GM18502 (cell line): ENCODE measurements at regions not wholly inside any gene's neighbourhood (a gene's known extent, or its start where the extent isn't known, plus 50 kb on each side); places are given as distances from the start of the nearest gene placed in this dataset.
"Not testable (repeated sequence)": the region's sequence is repeated elsewhere in the genome, so short reads cannot be mapped to it uniquely, and the experiment has no call there.

Experiments used
- ATAC-seq: cut with Tn5 transposase; IDR thresholded peaks from one replicate; pipeline ENCODE4 v1.9.1; 2021; ENCODE audit warnings: mild to moderate bottlenecking; ENCODE audit not compliant: unreplicated experiment, poor library complexity

DNA sequence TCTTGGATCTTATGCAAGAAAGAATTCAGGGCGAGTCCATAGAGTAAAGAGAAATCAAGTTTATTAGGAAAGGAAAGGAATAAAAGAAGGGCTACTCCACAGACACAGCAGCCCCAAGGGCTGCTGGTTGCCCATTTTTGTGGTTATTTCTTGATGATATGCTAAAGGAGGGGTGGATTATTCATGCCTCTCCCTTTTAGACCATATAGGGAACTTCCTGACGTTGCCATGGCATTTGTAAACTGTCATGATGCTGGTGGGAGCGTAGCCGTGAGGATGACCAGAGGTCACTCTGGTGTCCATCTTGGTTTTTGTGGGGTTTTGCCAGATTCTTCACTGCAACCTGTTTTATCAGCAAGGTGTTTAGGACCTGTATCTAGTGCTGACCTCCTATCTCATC lies 115.4 kb upstream of the CARD11 start:
- ATAC-seq, result no peak

DNA sequence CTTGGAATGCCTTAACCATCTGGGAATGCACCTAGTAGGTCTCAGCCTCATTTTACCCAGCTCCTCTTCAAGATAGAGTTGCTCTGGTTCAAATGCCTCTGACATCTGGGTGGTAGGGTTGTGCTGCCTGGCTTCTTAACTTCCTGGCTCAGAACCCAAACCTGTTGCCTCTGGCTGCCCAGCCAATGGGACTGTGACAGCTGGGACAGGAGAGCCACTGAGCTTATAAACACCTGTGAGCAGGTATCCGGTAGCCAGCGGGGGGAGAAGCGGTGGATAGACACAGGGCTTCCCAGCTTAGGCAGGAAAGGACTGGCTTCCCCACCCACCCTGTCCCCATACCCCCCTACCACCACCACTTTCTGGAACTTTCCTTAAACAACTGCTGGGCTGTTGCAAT lies 115.8 kb upstream of the CARD11 start:
- ATAC-seq, result no peak

DNA sequence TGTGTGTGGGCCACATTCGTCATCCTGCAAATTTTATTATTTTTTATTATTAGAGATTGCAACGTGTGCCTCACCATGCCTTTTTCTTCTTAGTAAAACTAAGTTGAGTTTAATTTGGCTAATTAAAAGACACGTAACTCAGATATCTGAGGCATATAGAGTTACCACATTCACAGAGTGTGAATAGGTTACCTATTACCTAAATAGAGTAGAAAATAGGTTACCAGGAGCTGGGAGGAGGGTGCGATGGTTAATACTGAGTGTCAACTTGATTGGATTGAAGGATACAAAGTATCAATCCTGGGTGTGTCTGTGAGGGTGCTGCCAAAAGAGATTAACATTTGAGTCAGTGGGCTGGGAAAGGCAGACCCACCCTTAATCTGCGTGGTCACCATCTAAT lies 116.3 kb upstream of the CARD11 start:
- ATAC-seq, result not testable (repeated sequence)

DNA sequence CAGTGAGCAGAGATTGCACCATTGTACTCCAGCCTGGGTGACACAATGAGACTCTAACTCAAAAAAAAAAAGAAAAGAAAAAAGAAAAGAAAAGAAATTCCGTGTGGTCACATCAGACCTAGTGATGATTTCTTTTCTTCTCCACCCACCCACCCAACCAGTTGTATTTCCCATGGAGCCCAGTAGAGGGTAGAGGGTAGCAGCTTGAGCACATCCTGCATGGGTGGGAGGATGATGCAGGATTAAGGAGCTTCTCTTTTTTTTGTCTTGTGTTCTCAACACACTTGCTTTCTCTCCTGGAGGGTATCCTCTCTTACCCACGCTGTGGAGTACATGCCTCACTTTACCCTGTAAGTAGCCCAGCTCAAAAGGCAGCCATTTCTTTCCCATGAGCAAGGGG lies 118.6 kb upstream of the CARD11 start:
- ATAC-seq, result no peak

DNA sequence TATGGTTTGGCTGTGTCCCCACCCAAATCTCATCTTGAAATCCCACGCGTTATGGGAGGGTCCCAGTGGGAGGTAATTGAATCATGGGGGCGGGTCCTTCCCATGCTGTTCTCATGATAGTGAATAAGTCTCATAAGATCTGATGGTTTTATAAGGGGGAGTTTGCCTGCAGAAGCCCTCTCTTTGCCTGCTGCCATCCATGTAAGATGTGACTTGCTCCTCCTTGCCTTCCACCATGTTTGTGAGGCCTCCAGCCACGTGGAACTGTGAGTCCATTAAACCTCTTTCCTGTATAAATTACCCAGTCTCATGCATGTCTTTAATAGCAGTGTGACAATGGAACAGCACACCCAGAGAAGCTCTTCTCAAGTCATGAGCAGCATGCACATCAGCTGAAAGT lies 119.1 kb upstream of the CARD11 start:
- ATAC-seq, result not testable (repeated sequence)

DNA sequence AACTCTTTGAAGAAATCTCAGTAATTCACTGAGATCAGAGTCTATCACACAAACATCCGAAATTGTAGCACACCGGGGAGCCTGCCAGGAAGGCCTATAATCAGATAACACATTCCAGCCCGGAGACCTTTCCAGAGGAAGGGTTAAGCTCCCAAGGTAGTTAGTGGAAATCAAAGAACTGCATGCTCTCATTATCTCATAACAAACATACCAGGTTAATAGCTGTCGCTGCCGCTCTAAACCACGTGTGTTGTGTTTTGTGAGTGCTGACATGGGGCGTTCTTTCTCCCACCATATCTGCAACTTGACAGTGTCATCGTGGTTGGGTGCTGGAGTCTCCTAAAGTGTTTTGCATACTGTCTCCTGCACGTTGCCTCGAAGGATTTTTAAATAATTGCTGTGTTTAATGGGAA lies 120.7 kb upstream of the CARD11 start:
- ATAC-seq, result no peak

DNA sequence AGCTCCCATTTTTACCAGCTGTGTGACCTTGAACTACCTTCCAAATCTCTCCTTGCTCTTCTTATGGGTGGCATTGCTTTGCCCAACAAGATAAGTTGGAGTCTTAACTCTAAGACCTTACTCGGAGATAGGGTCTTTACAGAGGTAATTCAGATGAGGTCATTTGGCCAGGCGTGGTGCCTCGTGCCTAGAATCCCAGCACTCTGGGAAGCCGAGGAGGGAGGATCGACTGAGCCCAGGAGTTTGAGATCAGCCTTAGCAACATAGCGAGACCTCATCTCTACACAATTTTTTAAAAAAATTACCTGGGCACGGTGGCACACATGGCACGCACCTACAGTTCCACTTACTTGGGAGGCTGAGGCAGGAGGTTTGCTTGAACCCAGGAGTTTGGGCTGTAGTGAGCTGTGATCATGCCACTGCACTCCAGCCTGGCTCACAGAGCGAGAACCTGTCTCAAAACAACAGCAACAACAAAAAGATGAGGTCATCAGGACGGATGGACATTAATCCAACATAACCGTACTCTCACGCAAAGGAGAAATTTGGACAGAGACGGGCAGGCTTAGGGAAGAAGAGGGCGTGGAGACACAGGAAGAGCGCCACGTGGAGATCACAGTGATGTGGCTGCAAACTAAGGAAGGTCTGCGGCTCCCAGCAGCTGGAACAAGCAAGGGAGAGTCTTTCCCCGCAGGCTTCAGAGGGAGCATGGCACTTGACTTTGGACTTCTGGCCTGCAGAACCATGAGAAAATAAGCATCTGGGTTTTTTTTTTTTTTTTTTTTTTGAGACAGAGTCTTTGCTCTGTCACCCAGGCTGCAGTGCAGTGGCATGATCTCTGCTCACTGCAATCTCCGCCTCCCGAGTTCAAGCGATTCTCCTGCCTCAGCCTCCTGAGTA lies 122.3 kb upstream of the CARD11 start:
- no peak for ATAC-seq

DNA sequence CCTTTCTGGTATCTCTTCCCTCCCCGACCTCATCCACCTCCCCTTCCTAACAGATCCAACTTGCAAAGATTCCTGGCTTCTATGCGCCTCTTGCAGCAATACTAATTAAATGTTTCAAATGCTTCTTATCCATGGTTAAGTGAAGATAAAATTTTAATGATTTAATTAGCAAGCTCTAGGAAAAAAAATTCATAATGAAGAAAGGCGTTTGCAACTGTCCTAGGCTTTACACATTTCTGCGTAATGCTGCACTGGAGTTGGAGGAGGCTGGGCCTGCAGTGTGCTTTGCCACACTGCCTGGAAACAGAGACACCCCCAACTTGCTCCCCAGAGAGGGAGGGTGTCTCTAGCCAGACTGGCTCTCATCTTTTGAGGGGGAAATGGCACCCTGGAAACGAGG lies 123.9 kb upstream of the CARD11 start:
- no peak for ATAC-seq

DNA sequence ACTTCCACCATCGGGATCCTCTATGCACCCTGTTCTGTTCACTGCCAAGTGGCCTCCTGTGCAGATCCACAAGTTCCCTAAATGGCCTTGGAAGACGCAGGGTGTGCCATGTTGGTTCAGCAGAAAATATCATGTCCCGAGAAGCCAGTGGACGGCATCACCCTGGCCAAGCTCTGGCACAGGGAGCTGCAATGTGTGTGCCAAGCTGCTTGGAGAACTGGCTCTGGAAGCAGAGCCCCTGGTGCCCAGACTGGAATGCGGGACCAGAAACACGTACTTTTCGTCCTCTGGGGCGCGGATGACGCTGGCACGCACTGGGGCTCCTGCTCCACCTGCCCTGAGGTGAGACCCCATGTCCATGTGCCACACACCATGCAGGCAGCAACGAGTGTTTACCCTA lies 124.7 kb upstream of the CARD11 start:
- no peak for ATAC-seq

DNA sequence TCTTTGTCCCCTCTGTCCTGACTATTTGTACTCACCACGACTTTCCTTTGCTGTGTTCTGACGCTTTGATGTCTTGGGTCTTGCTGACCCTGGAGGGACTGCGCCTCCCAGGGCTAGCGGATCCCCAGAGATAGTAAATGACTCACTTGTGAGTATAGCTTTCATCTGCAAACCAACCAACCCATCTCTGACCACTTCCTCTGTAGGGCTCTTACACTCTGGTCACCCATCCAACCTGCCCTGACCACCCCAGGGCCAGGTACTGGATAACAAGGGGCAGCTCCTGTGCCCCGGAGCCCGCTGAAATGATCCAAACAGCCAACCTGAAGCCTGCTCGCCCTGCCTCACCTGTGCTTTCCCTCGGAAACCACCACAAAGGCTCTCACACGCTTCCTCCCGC lies 125.2 kb upstream of the CARD11 start:
- ATAC-seq, result no peak

DNA sequence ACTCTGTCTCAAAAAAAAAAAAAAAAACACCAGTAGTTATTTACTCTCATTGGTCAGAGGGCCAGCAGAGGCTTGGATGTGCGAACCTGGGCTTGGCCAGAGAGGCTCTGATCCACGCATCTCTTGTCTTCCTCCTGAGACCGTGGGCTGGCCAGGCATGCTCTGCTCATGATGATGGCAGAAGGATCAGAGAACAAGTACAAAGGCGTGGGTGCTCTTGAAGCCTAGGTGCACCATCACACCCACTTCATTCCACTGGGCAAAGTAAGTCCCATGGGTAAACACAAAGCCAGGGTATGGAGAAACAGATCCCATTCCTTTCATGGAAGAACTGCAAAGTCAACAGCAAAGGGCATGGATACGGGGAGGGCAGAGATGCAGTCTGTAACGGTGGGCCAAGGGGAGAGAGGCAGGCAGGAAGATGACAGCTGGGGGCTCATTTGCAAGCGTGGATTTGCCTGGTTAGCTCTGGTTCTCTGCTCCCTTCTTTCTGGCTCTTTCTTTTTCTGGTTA lies 128.2 kb upstream of the SDK1 start:
- no peak for ATAC-seq

DNA sequence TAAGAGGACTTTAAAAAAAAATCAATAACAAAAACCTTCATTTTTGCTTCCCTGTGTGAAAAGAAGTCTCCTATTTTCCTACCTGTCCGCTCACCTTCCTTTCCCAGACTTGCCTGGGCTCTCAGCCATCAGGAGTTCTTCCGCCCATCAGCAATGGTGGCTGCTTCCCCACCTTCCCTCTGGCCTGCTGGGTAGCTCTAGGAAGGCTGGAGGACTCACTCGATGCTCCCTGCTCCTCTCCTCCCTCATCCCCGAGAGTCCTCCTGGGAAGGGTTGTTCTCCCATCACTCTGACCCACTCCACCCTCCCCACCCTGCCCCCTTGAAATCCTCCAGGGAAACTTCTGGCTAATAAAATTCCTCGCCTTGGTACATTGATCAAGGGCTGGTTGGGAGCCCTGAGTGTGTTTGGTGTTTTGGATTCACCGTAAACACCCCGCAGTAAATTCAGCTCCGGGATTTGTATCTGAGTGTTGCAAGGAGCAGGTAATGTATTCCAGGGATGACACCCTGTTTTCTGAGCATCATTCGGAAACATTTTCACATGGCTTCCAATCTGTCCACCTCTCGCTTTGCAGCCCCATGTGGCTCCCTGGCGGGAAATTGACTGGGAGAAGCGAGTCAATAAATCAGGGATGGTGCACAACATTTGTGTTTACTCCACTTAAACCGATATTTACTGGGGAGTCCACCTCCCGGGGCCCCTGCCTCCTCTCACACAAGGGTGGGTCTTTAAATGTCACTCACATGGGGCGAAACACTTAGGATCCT lies 126.4 kb upstream of the SDK1 start:
- ATAC-seq, result no peak

DNA sequence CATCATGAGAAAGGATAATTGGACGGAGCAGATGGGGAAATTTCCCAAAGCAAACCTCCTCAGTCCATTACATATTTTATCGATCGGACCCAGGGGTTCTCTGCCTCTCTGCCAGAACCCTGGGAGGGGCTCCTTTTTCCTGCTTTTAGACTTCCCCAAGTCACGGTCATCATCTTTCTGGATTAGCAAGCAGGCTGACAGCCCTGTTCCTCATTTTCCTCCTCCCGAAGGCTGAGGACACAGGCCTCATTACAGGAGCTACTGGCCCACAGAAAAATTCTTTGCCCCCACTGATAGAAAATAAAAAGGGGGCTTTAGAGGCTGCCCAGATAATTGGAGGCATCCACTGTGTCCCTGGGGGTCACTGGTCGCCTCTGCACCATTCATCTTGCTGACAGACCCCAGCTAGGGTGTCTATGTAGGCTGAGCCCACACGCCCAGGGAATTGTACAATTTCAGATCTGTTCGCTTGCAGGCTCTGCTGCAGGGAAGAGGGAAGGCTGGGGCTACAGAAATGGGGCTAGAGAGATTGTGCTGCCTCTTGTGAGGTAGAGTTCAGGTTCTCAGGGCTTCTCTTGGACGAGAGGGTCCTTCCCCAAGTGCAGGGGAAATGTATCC lies 125.7 kb upstream of the SDK1 start:
- ATAC-seq, result no peak

DNA sequence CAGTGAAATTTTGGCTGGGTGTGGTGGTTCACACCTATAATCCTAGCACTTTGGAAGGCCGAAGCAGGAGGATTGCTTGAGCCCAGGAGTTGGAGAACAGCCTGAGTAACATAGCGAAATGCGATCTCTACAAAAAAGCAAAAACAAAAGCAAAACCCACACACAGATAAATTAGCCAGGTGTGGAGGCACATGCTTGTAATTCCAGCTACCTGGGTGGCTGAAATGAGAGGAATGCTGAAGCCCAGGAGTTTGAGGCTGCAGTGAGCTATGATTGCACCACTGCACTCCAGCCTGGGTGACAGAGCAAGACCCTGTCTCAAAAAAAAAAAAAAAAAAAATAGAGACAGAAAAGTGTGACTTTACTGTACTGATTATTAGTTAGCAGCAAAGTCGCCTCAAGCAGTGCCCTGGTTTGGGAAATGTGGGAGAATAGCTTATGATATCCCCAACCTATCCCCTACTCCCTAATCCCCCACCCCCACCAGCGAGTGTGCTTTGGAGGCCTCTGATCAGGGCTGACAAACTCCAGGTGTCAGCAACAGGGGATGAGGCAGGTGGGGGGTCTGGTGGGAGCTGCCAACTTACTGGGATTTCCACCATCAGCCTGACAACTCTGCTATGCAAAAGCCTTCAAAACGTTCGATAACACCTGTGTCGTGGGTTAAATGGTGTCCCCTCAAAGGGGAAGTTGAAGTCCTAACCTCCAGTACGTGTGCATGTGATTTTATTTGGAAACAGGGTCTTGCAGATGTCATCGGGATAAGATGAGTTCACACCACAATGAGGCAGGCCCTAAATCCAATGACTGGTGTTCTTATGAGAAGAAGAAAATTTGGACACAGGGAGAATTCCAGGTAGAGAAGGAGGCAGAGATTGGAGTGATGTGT lies 124.7 kb upstream of the SDK1 start:
- ATAC-seq, result no peak

DNA sequence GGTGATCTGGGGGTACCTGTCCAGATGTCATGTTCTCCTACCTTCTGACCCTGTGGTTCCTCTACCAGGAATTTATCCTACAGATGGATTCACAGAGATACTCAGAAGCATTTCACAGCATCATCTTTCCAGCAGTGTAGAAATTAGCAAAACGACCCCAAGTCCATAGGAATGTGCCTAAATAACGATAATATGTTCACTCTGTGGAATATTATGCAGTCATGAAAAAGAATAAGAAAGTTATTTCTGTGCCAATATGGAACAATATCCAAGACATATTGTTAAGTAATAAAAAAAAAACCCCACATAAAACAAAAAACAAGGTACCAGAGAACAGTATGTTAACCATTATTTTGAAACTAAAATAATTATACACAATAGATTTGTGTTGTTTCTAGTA lies 123.8 kb upstream of the SDK1 start:
- ATAC-seq, result no peak

DNA sequence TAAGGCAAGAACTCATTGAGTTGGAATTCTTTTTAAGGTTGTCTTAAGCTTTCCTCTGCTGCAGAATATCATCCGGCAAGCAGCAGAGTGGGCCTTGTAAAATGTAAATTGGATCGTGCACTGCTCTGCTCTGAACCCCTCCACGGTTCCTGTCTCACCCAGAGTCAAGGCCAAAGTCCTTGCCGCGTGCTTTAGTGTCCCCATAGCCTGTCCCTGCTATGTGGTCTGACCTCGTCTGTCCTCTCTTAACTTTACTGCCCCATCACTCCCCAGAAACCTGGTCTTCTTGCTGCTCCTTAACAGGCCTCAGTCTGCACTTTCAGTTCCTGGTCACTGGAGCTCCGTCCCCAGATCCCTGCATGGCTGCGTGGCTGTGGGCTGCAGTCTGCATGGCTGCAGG lies 121.6 kb upstream of the SDK1 start:
- no peak for ATAC-seq

DNA sequence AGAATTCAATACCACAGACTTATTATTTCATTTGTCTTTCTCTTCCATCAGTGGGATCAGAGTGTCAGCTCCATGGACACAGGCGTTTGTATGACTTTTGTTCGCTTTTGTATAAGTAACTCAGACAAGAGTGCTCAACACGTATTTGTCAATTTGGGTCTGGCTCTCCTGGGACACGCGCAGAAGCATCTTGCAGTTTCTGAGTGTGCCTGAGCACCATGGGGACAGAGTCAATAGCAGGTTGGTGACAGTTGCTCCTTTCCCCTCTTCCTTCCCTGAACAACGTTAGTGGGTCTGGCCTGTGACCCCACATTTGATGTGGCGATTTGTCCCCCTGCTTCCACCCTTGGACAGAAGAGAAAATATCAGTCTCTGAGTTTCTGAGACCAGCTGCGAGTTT lies 120.4 kb upstream of the SDK1 start:
- ATAC-seq, result no peak

DNA sequence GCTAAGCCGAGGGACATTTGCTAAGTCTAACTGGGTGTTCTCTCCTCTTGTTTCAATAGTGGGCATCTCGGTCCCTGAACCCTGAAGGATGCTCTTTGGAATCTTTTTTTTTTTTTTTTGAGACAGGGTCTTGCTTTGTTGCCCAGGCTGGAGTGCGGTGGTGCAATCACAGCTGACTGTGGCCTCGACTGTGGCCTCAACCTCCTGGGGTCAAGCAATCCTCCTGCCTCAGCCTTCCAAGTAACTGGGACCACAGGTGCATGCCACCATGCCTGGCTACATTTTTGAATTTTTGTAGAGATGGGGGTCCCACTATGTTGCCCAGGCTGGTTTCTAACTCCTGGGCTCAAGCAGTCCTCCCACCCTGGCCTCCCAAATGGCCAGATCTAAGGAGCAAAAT lies 119.0 kb upstream of the SDK1 start:
- not testable (repeated sequence) for ATAC-seq

DNA sequence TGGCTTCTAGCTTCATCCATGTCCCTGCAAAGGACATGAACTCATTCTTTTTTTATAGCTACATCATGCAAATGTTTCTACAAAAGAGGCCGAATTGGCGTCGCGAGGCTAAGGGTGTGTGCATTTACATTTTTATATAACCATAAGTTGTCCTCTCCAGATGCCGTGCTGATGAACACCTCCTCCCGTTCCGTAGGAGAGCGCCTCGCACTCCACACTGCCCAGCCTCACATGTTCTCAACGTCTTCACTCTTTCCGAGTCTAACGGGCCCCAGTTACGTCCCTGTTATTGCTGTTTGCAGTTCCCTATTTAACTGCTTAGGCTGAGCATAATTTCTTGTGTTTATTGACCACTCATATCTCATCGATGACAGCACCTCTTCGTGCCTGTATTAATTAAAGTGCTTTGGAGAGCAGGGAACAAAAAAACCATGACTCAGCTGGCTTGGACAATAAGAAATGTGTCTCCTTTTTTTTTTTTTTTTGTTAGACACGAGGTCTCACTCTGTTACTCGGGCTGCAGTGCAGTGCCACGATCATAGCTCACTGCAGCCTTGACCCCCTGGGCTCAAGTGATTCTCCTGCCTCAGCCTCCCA lies 113.5 kb upstream of the SDK1 start:
- ATAC-seq, result no peak

DNA sequence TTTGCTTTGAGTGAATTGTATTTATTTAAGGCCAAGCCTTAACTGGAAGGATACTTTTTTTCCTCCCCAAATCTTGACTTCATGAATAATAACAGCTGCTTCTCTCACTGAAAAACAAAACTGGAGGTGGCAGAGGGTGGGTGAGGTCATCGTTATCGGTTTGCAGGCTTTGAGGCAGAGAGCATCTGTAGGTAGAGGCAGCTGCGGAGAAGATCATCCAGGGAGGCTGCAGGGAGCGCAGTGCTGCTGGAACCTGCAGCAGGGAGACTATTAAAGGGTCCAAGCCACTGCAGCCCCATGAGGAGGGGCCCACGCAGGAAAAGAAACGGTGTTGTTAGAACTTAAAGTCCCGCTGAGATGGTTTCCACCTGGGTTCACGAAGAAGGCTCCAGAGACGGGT lies 112.1 kb upstream of the SDK1 start:
- no peak for ATAC-seq
